ENCODE measurements at regions not wholly inside any gene's neighbourhood (a gene's known extent, or its start where the extent isn't known, plus 50 kb on each side); places are given as distances from the start of the nearest gene placed in this dataset.

DNA sequence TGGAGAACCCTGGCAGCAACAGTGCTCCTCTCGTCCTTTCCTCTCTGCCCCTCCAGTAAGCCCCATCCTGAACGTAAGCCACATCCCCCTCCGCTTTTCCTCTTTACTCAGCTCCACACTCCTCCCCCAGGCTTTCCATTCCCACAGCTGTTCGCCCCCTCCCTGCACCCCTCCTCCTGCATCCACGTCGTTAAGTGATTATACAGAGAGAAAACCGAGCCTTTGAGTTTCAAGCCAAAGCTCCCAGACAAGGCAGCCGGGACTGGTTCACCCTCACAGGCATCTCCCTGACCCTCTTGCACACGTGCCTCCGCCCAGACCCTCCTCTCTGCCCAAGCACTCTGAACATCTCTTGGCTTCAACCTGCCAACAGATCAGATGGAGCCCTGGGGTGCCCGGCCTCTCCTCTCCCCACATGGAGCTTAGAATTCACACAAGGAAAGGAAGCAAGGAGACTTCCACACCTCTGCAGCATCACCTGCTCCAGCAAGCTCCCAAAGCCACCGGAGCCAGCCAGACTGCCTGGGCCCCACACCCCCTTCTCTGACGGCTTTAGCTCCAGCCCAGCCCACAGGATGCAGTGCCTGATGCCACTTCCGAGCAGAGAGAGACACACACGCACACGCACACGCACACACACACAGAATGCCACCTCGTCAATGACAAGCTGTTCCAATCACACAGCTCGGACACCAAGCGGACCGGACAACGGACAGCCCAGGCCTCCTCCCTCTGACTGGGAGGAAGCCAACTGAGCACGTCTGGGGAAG, 99.9 kb upstream of the CCL2 start:
- in situ Hi-C loops (cut with MboI) (no loop called here), intact Hi-C loops (cut with micrococcal nuclease; ENCODE audit: unreplicated experiment) (no loop called here)
- no peak overlapping the region for H3K4me3 ChIP-seq
- H2AFZ ChIP-seq (ENCODE audit: control insufficient read depth, low read depth, low read length), result no peak overlapping the region
- no peak overlapping the region for H3K27ac ChIP-seq (ENCODE audit: control insufficient read depth, insufficient read depth)
- H3K9ac ChIP-seq (ENCODE audit: control insufficient read depth, insufficient read depth, low read length), result no peak overlapping the region
- POLR2A ChIA-PET, result no interaction called here
- SMC1A ChIA-PET (ENCODE audit: uncharacterized antibody, unreplicated experiment), result no interaction called here
- CTCF ChIA-PET, result interaction anchor here (1.2 kb wide), 1 partner anchor 10 kb away, joined by 4 read pairs; no protein-coding TSS in a partner anchor
- no peak for FAIRE-seq
- no peaks in the 10 kb centered on the region for H3K4me1 ChIP-seq (ENCODE audit: control insufficient read depth, insufficient read depth, low read length)
- H3K79me2 ChIP-seq (ENCODE audit: control insufficient read depth, insufficient read depth, low read length), result no peaks in the 10 kb centered on the region
- H3K36me3 ChIP-seq (ENCODE audit: control insufficient read depth in 2 of 2, insufficient read depth in 2 of 2, low read length in 1 of 2), result no peaks in the 10 kb centered on the region
- DNase-seq (ENCODE audit: low read depth, low spot score), result no peak
- H3K27me3 ChIP-seq (replicated peaks in 1 of 2; ENCODE audit: control insufficient read depth in 2 of 2, insufficient read depth in 2 of 2, low read length in 1 of 2), result peaks cover 3 to 4% of the 10 kb centered on the region in 2 experiments; a peak in 3 of 4 replicates
- no TSS peak for BruUV-seq (replicated peaks)
- no peak for ATAC-seq
- no peak overlapping the region for H3K4me2 ChIP-seq (ENCODE audit: control insufficient read depth, insufficient read depth)
- RAD21 ChIA-PET (ENCODE audit: unreplicated experiment), result no interaction called here
- H3K9me3 ChIP-seq (replicated peaks; ENCODE audit: control insufficient read depth, insufficient read depth, low read length), result no peaks in the 10 kb centered on the region
- TF ChIP-seq, protein P1, sequence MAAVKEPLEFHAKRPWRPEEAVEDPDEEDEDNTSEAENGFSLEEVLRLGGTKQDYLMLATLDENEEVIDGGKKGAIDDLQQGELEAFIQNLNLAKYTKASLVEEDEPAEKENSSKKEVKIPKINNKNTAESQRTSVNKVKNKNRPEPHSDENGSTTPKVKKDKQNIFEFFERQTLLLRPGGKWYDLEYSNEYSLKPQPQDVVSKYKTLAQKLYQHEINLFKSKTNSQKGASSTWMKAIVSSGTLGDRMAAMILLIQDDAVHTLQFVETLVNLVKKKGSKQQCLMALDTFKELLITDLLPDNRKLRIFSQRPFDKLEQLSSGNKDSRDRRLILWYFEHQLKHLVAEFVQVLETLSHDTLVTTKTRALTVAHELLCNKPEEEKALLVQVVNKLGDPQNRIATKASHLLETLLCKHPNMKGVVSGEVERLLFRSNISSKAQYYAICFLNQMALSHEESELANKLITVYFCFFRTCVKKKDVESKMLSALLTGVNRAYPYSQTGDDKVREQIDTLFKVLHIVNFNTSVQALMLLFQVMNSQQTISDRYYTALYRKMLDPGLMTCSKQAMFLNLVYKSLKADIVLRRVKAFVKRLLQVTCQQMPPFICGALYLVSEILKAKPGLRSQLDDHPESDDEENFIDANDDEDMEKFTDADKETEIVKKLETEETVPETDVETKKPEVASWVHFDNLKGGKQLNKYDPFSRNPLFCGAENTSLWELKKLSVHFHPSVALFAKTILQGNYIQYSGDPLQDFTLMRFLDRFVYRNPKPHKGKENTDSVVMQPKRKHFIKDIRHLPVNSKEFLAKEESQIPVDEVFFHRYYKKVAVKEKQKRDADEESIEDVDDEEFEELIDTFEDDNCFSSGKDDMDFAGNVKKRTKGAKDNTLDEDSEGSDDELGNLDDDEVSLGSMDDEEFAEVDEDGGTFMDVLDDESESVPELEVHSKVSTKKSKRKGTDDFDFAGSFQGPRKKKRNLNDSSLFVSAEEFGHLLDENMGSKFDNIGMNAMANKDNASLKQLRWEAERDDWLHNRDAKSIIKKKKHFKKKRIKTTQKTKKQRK (IDR thresholded peaks at IDR 0.05; ENCODE audit: low read depth, low read length), result no peak
- TF ChIP-seq RFX5 (IDR thresholded peaks at IDR 0.05; ENCODE audit: low read depth, low read length) (no peak), GABPA (IDR thresholded peaks at IDR 0.05; ENCODE audit: low read depth) (no peak)
- H4K20me1 ChIP-seq (ENCODE audit: control insufficient read depth, insufficient read depth), result no peaks in the 10 kb centered on the region
- 7% methylated on average over 22 of the region's 23 CpGs for WGBS (ENCODE audit: insufficient coverage, insufficient replicate concordance, low lambda C conversion rate, missing lambda C conversion rate)

DNA sequence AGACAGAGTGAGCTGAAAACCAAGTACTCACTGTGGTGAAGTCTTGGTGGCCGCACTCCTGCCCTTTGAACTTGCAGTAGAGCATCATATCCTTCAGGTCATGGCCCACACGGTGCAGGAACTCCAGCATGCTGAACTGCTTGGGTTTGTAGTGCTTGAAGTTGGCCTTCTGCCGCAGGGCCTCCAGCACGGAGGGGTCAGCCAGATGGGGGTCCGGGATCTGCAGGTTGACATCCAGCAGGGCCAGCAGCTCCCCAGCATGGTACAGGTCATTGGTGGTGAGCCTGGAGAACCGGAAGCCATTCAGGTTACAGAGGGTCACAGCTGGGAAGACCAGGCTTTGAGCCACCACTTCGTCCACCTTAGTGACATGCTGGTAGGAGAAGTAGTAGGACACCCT, 99.1 kb upstream of the CCL2 start:
- in situ Hi-C loops (cut with MboI), result no loop called here
- BruUV-seq (replicated peaks), result no TSS peak
- Histone ChIP-seq H3K27me3 (replicated peaks in 1 of 2; ENCODE audit: control insufficient read depth in 2 of 2, insufficient read depth in 2 of 2, low read length in 1 of 2) (peaks cover 3 to 4% of the 10 kb centered on the region in 2 experiments; a peak in 3 of 4 replicates), H4K20me1 (ENCODE audit: control insufficient read depth, insufficient read depth) (no peaks in the 10 kb centered on the region), H2AFZ (ENCODE audit: control insufficient read depth, low read depth, low read length) (no peak overlapping the region), H3K9me3 (replicated peaks; ENCODE audit: control insufficient read depth, insufficient read depth, low read length) (no peaks in the 10 kb centered on the region), H3K4me1 (ENCODE audit: control insufficient read depth, insufficient read depth, low read length) (no peaks in the 10 kb centered on the region), H3K4me2 (ENCODE audit: control insufficient read depth, insufficient read depth) (no peak overlapping the region), H3K36me3 (ENCODE audit: control insufficient read depth in 2 of 2, insufficient read depth in 2 of 2, low read length in 1 of 2) (no peaks in the 10 kb centered on the region), H3K9ac (ENCODE audit: control insufficient read depth, insufficient read depth, low read length) (no peak overlapping the region), H3K27ac (ENCODE audit: control insufficient read depth, insufficient read depth) (no peak overlapping the region), H3K79me2 (ENCODE audit: control insufficient read depth, insufficient read depth, low read length) (no peaks in the 10 kb centered on the region), H3K4me3 (no peak overlapping the region)
- no peak for DNase-seq (ENCODE audit: low read depth, low spot score)
- ATAC-seq, result no peak
- ChIA-PET SMC1A (ENCODE audit: uncharacterized antibody, unreplicated experiment) (no interaction called here), POLR2A (no interaction called here), CTCF (no interaction called here), RAD21 (ENCODE audit: unreplicated experiment) (no interaction called here)
- WGBS (ENCODE audit: insufficient coverage, insufficient replicate concordance, low lambda C conversion rate, missing lambda C conversion rate), result 20% methylated on average over 7 of the region's 7 CpGs
- no peak for TF ChIP-seq CHD1 (IDR thresholded peaks at IDR 0.05; ENCODE audit: low read depth, low read length)
- no peak for FAIRE-seq
- intact Hi-C loops (cut with micrococcal nuclease; ENCODE audit: unreplicated experiment), result no loop called here

Measured in GM12878 (cell line).